ENCODE measurements at regions not wholly inside any gene's neighbourhood (a gene's known extent, or its start where the extent isn't known, plus 50 kb on each side); places are given as distances from the start of the nearest gene placed in this dataset.

GRCh38 chr4:164410401-164410800, 343.5 kb upstream of the SMIM31 start:
- Histone ChIP-seq H3K27me3 (no peaks in the 10 kb centered on the region), H3K4me3 (no peak overlapping the region), H4K20me1 (no peaks in the 10 kb centered on the region), H3K9ac (no peak overlapping the region), H3K9me3 (no peaks in the 10 kb centered on the region), H3K36me3 (no peaks in the 10 kb centered on the region), H3K4me2 (no peak overlapping the region), H3K4me1 (no peaks in the 10 kb centered on the region), H3K27ac (no peak overlapping the region)
- TF ChIP-seq Cebpa-rat (IDR thresholded peaks at IDR 0.05): no peak

GRCh38 chr4:164412246-164412645, 341.7 kb upstream of the SMIM31 start:
- Histone ChIP-seq H3K4me2 (no peak overlapping the region), H3K27ac (no peak overlapping the region), H3K27me3 (no peaks in the 10 kb centered on the region), H3K9ac (no peak overlapping the region), H4K20me1 (no peaks in the 10 kb centered on the region), H3K4me1 (no peaks in the 10 kb centered on the region), H3K9me3 (no peaks in the 10 kb centered on the region), H3K4me3 (no peak overlapping the region), H3K36me3 (no peaks in the 10 kb centered on the region)
- TF ChIP-seq Cebpa-rat (IDR thresholded peaks at IDR 0.05): no peak

DNA sequence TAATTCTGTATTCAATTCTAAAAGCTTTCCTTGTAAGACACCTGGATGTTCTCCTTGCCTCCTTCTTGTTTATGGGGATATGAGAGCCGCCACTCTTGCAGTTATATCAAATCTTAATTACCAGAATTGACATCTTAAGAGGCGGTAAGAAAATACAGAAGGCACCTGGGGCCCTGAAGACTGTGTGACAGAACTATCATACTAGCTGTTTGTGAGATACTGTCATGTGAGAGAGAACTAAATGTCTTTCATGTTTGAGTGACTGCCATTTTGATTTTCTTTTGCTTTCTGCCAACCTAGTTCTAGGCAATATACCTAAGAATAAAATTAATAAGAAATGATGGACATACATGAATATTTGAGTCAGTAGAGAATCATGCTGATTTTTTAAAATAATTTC, 340.2 kb upstream of the SMIM31 start:
- H3K27ac ChIP-seq: no peak overlapping the region
- no peaks in the 10 kb centered on the region for H4K20me1 ChIP-seq
- H3K9me3 ChIP-seq: no peaks in the 10 kb centered on the region
- H3K4me1 ChIP-seq: no peaks in the 10 kb centered on the region
- H3K4me2 ChIP-seq: no peak overlapping the region
- H3K36me3 ChIP-seq: no peaks in the 10 kb centered on the region
- H3K27me3 ChIP-seq: no peaks in the 10 kb centered on the region
- no peak overlapping the region for H3K4me3 ChIP-seq
- H3K9ac ChIP-seq: no peak overlapping the region
- no peak for TF ChIP-seq Cebpa-rat (IDR thresholded peaks at IDR 0.05)

DNA sequence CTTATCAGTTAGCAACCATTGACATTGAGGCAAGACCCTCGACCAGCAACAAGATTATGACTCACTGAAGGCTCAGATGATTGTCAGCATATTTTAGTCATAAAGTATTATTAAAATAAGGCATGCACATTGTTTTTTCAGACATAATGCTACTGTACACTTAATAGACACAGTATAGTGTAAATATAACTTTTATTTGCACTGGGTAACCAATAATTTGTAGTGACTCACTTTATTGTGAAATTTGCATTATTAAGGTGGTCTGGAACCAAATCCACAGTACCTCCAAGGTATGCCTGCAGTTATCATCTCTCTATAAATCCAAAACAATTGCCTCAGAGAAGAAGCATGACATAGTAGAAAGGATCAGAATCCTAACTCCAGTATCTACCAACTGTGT, 330.1 kb upstream of the SMIM31 start:
- Histone ChIP-seq H3K27ac (no peak overlapping the region), H4K20me1 (no peaks in the 10 kb centered on the region), H3K27me3 (no peaks in the 10 kb centered on the region), H3K9me3 (no peaks in the 10 kb centered on the region), H3K4me1 (no peaks in the 10 kb centered on the region), H3K4me2 (no peak overlapping the region), H3K4me3 (no peak overlapping the region), H3K36me3 (no peaks in the 10 kb centered on the region), H3K9ac (no peak overlapping the region)
- TF ChIP-seq Cebpa-rat (IDR thresholded peaks at IDR 0.05): no peak

DNA sequence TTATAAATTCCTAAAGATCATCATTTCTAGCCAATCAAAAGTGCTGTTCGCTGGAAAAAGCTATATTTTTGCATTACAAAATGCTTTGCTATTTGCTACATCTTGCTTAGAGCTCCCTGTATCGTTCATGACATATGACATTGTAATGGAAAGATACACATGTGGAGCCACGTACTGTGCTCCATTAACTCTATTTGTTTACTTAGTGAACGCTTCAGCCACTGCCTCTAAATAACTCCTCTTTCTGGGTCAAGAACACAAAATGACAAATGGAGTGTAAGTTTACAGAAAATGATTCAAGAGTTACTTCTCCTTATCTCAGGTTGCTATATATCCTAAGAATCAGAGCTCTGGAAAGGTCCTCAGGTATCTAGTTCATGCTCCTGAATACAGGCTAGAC, 329.1 kb upstream of the SMIM31 start:
- Histone ChIP-seq H4K20me1 (no peaks in the 10 kb centered on the region), H3K36me3 (no peaks in the 10 kb centered on the region)
- no peak for TF ChIP-seq Cebpa-rat (IDR thresholded peaks at IDR 0.05)

GRCh38 chr4:164428561-164428960, 325.4 kb upstream of the SMIM31 start:
- Histone ChIP-seq H3K27ac (no peak overlapping the region), H3K36me3 (no peaks in the 10 kb centered on the region), H3K4me3 (no peak overlapping the region), H3K9me3 (no peaks in the 10 kb centered on the region), H3K4me2 (no peak overlapping the region), H3K4me1 (no peaks in the 10 kb centered on the region), H3K27me3 (no peaks in the 10 kb centered on the region), H4K20me1 (no peaks in the 10 kb centered on the region), H3K9ac (no peak overlapping the region)
- TF ChIP-seq Cebpa-rat (IDR thresholded peaks at IDR 0.05): no peak

More for the DNA sequence above, 329.1 kb upstream of the SMIM31 start:
- H3K9ac ChIP-seq: no peak overlapping the region
- no peaks in the 10 kb centered on the region for H3K9me3 ChIP-seq
- H3K27ac ChIP-seq: no peak overlapping the region
- no peaks in the 10 kb centered on the region for H3K27me3 ChIP-seq
- H3K4me2 ChIP-seq: no peak overlapping the region
- no peak overlapping the region for H3K4me3 ChIP-seq
- no peaks in the 10 kb centered on the region for H3K4me1 ChIP-seq

DNA sequence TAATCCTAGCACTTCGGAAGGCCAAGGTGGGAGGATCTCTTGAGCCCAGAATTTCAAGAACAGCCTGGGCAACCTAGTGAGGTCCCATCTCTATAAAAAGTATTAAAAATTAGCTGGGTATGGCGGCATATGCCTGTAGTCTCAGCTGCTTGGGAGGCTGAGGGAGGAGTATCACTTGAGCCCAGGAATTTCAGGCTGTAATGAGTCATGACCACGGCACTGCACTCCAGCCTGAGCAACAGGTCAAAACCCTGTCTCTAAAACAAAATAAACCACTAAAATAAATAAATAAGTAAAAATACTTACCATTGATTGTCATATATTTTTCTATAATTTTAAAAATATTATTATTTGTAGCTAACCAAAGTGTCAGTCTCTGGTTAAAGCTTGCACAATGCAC, 315.6 kb upstream of the SMIM31 start:
- Histone ChIP-seq H3K9ac (no peak overlapping the region), H3K4me3 (no peak overlapping the region), H3K27me3 (no peaks in the 10 kb centered on the region), H3K4me2 (no peak overlapping the region), H3K9me3 (no peaks in the 10 kb centered on the region), H3K36me3 (no peaks in the 10 kb centered on the region), H3K4me1 (no peaks in the 10 kb centered on the region), H4K20me1 (no peaks in the 10 kb centered on the region), H3K27ac (no peak overlapping the region)
- TF ChIP-seq Cebpa-rat (IDR thresholded peaks at IDR 0.05): no peak

DNA sequence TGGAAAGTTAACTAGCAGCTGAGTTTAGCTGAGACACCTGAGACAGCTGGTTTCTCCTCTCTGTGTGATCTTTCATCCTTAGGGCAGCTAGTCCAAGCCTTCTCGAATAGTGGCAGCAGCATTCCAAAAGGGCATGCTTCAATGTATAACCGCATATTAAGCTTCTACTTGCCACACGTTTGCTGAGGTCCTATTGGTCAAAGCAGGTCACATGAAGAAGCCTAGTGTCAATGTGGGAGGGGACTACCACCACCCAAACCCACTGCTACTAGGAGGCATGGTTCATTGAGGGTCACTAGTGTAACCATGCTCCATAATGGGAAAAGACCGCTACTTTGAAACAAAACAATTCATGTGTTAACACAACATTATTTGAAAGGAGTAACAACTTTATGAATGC, 314.9 kb upstream of the SMIM31 start:
- no peak overlapping the region for H3K4me3 ChIP-seq
- H3K4me2 ChIP-seq: no peak overlapping the region
- no peak for TF ChIP-seq Cebpa-rat (IDR thresholded peaks at IDR 0.05)
- no peaks in the 10 kb centered on the region for H3K36me3 ChIP-seq
- no peaks in the 10 kb centered on the region for H3K4me1 ChIP-seq
- H4K20me1 ChIP-seq: no peaks in the 10 kb centered on the region
- H3K27me3 ChIP-seq: no peaks in the 10 kb centered on the region
- H3K9ac ChIP-seq: no peak overlapping the region
- no peaks in the 10 kb centered on the region for H3K9me3 ChIP-seq
- H3K27ac ChIP-seq: no peak overlapping the region

DNA sequence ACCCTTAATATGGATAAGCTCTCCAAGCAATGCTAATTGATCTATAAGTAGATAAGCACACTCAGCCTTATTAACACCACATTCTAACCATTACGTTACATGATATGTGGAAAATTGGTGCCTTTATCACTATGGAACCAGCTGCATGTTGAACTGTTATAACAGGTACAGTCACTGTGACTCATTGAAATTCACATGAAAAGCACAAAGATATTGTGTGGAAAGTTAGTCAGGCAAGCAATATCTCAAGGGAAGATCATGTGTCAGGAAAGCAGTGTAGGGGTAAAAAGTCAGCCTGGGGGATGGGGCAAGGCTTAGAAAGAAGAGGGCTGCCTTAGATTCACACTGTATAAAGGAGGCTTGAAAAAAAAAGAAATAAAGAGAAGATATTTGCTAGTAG, 313.7 kb upstream of the SMIM31 start:
- H3K4me2 ChIP-seq: no peak overlapping the region

GRCh38 chr4:164441109-164441508, 312.8 kb upstream of the SMIM31 start:
- Histone ChIP-seq H3K27ac (no peak overlapping the region), H4K20me1 (no peaks in the 10 kb centered on the region), H3K4me2 (no peak overlapping the region), H3K27me3 (no peaks in the 10 kb centered on the region), H3K36me3 (no peaks in the 10 kb centered on the region), H3K4me1 (no peaks in the 10 kb centered on the region), H3K9me3 (no peaks in the 10 kb centered on the region), H3K9ac (no peak overlapping the region), H3K4me3 (no peak overlapping the region)
- TF ChIP-seq Cebpa-rat (IDR thresholded peaks at IDR 0.05): no peak

More for the DNA sequence above, 313.7 kb upstream of the SMIM31 start:
- Histone ChIP-seq H3K4me3 (no peak overlapping the region), H3K27ac (no peak overlapping the region), H3K9ac (no peak overlapping the region), H3K27me3 (no peaks in the 10 kb centered on the region), H3K4me1 (no peaks in the 10 kb centered on the region), H3K9me3 (no peaks in the 10 kb centered on the region), H3K36me3 (no peaks in the 10 kb centered on the region), H4K20me1 (no peaks in the 10 kb centered on the region)
- no peak for TF ChIP-seq Cebpa-rat (IDR thresholded peaks at IDR 0.05)

GRCh38 chr4:164442180-164442579, 311.8 kb upstream of the SMIM31 start:
- Histone ChIP-seq H4K20me1 (no peaks in the 10 kb centered on the region), H3K27me3 (no peaks in the 10 kb centered on the region), H3K9ac (no peak overlapping the region), H3K4me3 (no peak overlapping the region), H3K4me2 (no peak overlapping the region), H3K27ac (no peak overlapping the region), H3K4me1 (no peaks in the 10 kb centered on the region), H3K9me3 (no peaks in the 10 kb centered on the region), H3K36me3 (no peaks in the 10 kb centered on the region)
- no peak for TF ChIP-seq Cebpa-rat (IDR thresholded peaks at IDR 0.05)

All from BLaER1 (cell line).